Adipocyte (in vitro differentiated cells): ENCODE measurements at regions not wholly inside any gene's neighbourhood (a gene's known extent, or its start where the extent isn't known, plus 50 kb on each side); places are given as distances from the start of the nearest gene placed in this dataset.
"Not testable (repeated sequence)": the region's sequence is repeated elsewhere in the genome, so short reads cannot be mapped to it uniquely, and the experiment has no call there.

ENCODE experiments used
- DNase-seq: peaks from one replicate; pipeline ENCODE4 v3.0.0-alpha.2; 2015; ENCODE audit warnings: low read depth
- H3K27me3 ChIP-seq: replicated peaks from 2 replicates; pipeline ENCODE4 v1.7.0; 2013; ENCODE audit warnings: mild to moderate bottlenecking, low read length, moderate library complexity; ENCODE audit not compliant: control insufficient read depth, insufficient read depth
- H3K36me3 ChIP-seq: 2 replicates; pipeline ENCODE4 v1.7.0; 2013; ENCODE audit warnings: low read length, mild to moderate bottlenecking, moderate library complexity; ENCODE audit not compliant: control insufficient read depth, insufficient read depth, severe bottlenecking
- H3K4me1 ChIP-seq: 2 replicates; pipeline ENCODE4 v1.7.0; 2013; ENCODE audit warnings: mild to moderate bottlenecking, low read length, moderate library complexity; ENCODE audit not compliant: control insufficient read depth, insufficient read depth
- H3K4me3 ChIP-seq: 2 replicates; pipeline ENCODE4 v1.7.0; 2013; ENCODE audit warnings: mild to moderate bottlenecking, low read length, moderate library complexity
- H3K9ac ChIP-seq: 2 replicates; pipeline ENCODE4 v1.7.0; 2013; ENCODE audit warnings: mild to moderate bottlenecking, low read length, moderate library complexity
- H3K9me3 ChIP-seq: 2 replicates; pipeline ENCODE4 v1.7.0; 2013; ENCODE audit warnings: mild to moderate bottlenecking, low read length, moderate library complexity; ENCODE audit not compliant: control insufficient read depth

DNA sequence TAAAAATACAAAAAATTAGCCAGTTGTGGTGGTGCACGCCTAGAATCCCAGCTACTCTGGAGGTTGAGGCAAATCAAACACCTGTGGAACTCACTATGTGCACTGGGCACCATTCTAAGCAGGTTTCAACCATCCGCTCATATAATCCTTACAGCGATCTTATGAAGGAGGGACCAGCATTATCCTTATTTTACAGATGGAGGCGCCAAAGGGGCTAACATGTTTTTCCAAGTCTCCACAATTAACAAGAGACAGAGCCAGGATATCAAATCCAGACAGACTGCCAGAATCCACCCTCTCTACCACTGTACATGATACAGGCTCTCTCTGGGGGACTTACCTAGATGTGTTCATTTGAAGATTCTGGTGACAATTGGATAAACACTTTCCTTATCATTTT, 479.0 kb downstream of the XYLT1 start:
- Histone ChIP-seq H3K36me3 (no peaks in the 10 kb centered on the region), H3K4me1 (no peaks in the 10 kb centered on the region), H3K9me3 (no peaks in the 10 kb centered on the region), H3K4me3 (no peak overlapping the region), H3K27me3 (peaks cover 12% of the 10 kb centered on the region), H3K9ac (no peak overlapping the region)
- DNase-seq = no peak

DNA sequence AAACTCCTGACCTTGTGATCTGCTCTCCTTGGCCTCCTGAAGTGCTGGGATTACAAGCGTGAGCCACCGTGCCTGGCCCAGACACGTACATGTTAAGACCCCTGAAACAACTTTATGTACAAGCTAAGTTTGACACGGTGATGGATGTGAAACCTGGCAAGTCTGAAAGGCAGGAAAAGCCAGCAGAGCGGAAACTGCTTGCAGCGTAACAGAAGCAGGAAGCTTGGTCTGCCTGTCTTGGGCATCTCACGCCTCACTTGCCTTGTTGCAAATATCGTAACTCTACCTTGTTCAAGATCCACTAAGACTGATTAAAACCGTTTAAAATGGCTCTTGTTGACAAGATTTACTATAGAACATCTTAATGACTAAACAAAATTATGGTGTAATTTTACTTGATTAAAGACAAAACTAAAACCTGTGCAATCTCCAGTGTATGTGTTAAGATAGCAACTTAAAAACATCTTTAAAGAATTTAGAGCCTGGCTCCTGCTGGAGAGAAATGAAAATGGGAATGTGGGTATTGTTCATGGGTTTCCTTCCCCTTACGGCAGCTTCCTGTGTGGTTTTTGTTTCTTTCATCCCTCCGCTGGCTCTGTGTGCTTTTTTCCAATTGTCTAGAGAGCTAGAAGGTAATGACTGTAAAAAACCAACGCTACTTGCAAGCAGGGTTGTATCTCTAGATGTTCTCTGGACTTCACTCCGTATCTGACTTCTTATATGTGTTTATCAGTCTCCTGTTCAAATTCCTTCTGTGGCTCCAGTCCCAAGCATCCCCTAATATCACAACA, 477.6 kb downstream of the XYLT1 start:
- Histone ChIP-seq H3K4me3 (no peak overlapping the region), H3K27me3 (peaks cover 12% of the 10 kb centered on the region), H3K9me3 (no peaks in the 10 kb centered on the region), H3K4me1 (no peaks in the 10 kb centered on the region), H3K36me3 (no peaks in the 10 kb centered on the region), H3K9ac (no peak overlapping the region)
- no peak for DNase-seq

DNA sequence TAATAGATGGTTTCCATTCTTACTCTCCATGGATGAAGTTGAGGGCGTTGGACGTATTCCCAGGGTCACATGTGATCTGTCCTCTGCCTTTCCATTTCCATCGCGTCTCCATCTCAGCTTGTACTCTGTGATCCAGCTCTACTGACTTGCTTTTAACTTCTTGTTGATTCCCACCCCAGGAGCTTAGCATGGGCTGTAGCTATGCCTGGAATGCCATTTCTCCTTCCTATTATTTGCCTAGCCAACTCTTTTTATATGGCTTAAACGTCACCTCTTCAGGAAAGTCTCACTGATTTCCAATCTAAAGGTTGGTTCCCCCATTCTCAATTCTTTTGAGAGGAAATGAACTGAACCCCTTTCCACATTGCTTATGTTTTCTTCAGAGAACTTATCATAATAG, 475.9 kb downstream of the XYLT1 start:
- H3K9ac ChIP-seq = no peak overlapping the region
- no peaks in the 10 kb centered on the region for H3K4me1 ChIP-seq
- H3K36me3 ChIP-seq = no peaks in the 10 kb centered on the region
- peaks cover 12% of the 10 kb centered on the region for H3K27me3 ChIP-seq
- H3K4me3 ChIP-seq = no peak overlapping the region
- no peak for DNase-seq
- no peaks in the 10 kb centered on the region for H3K9me3 ChIP-seq

GRCh38 chr16:16996827-16997226, 473.9 kb downstream of the XYLT1 start:
- DNase-seq = no peak

GRCh38 chr16:16997349-16997748, 473.4 kb downstream of the XYLT1 start:
- H3K4me1 ChIP-seq = no peaks in the 10 kb centered on the region
- peaks cover 6% of the 10 kb centered on the region for H3K27me3 ChIP-seq
- no peaks in the 10 kb centered on the region for H3K9me3 ChIP-seq
- no peaks in the 10 kb centered on the region for H3K36me3 ChIP-seq
- H3K4me3 ChIP-seq = no peak overlapping the region
- no peak for DNase-seq
- H3K9ac ChIP-seq = no peak overlapping the region

More at GRCh38 chr16:16996827-16997226, 473.9 kb downstream of the XYLT1 start:
- Histone ChIP-seq H3K36me3 (no peaks in the 10 kb centered on the region), H3K4me1 (no peaks in the 10 kb centered on the region), H3K9ac (no peak overlapping the region), H3K27me3 (peaks cover 10% of the 10 kb centered on the region), H3K4me3 (no peak overlapping the region), H3K9me3 (no peaks in the 10 kb centered on the region)

GRCh38 chr16:17001471-17001870, 469.3 kb downstream of the XYLT1 start:
- H3K4me3 ChIP-seq = no peak overlapping the region

DNA sequence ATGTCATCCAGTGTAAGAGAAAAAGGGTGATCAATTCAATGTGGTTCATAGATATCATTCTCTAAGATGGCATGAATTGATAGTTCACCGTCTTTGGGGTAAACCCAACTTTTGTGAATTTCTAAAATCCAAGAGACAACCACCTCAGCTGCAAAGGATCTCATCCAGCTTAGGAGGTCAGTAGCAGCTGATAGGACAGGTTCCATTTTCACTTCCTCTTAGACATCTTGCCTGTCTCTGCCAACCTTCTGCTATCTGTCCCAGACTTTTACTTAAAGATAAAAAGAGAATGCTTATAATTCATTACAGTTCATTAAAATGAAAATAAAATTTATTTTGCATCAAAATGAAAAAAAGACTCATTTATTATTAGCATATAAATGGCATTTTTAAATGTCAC, 468.2 kb downstream of the XYLT1 start:
- Histone ChIP-seq H3K4me3 (no peak overlapping the region), H3K4me1 (no peaks in the 10 kb centered on the region), H3K27me3 (no peaks in the 10 kb centered on the region), H3K9ac (no peak overlapping the region), H3K36me3 (no peaks in the 10 kb centered on the region), H3K9me3 (no peaks in the 10 kb centered on the region)
- DNase-seq = no peak

More at GRCh38 chr16:17001471-17001870, 469.3 kb downstream of the XYLT1 start:
- H3K36me3 ChIP-seq = no peaks in the 10 kb centered on the region
- DNase-seq = no peak
- no peak overlapping the region for H3K9ac ChIP-seq
- no peaks in the 10 kb centered on the region for H3K27me3 ChIP-seq
- H3K4me1 ChIP-seq = no peaks in the 10 kb centered on the region
- H3K9me3 ChIP-seq = no peaks in the 10 kb centered on the region

DNA sequence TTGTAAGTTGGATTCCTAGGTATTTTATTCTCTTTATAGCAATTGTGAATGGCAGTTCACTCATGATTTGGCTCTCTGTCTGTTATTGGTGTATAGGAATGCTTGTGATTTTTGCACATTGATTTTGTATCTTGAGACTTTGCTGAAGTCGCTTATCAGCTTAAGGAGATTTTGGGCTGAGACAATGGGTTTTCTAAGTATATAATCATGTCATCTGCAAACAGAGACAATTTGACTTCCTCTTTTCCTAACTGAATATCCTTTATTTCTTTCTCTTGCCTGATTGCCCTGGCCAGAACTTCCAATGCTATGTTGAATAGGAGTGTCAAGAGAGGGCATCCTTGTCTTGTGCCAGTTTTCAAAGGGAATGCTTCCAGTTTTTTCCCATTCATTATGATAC, 464.8 kb downstream of the XYLT1 start:
- not testable (repeated sequence) for H3K36me3 ChIP-seq, H3K4me3 ChIP-seq, H3K4me1 ChIP-seq

DNA sequence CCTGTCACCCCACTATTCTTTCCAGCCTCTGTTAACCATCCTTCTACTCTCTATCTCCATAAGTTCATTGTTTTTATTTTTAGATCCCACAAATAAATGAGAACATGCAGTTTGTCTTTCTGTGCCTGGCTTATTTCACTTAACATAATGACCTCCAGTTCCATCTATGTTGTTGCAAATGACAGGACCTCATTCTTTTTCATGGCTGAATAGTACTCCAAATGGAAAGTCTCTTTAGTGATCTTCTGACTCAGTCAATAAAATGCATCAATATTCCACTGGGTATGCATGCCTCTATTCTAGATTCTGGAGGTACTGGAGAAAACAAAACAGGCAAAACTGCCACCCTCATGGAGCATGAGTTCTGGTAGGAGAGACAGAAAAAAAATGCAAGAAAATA, 459.0 kb downstream of the XYLT1 start:
- no peak overlapping the region for H3K9ac ChIP-seq
- DNase-seq = no peak
- H3K4me1 ChIP-seq = peaks cover 3% of the 10 kb centered on the region
- H3K36me3 ChIP-seq = no peaks in the 10 kb centered on the region
- peaks cover 5% of the 10 kb centered on the region for H3K27me3 ChIP-seq
- no peak overlapping the region for H3K4me3 ChIP-seq
- H3K9me3 ChIP-seq = no peaks in the 10 kb centered on the region

More for the DNA sequence above, 464.8 kb downstream of the XYLT1 start:
- not testable (repeated sequence) for H3K9ac ChIP-seq, H3K9me3 ChIP-seq, H3K27me3 ChIP-seq, DNase-seq

DNA sequence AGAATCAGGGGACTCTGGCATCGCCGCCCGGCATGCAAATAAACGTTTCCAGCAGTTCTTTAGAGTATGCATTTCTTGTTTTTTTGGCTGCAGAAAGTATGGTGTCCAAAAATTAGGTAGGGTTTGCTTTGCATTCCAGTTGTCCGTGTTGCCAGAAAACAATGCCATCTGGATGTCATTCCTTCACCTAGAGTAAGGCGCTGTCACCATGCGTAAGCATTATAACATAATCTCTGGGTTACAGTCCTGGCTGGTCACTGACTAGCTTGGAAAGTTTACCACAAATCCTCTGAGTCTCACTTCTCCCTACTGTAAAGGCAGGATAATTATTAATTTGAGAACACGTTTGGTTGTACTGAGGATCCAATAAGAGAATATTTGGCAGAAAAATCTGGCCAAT, 457.7 kb downstream of the XYLT1 start:
- no peak overlapping the region for H3K9ac ChIP-seq
- DNase-seq = no peak
- H3K27me3 ChIP-seq = peaks cover 5% of the 10 kb centered on the region
- no peak overlapping the region for H3K4me3 ChIP-seq
- H3K4me1 ChIP-seq = peaks cover 3% of the 10 kb centered on the region
- H3K9me3 ChIP-seq = peaks cover 7% of the 10 kb centered on the region
- H3K36me3 ChIP-seq = no peaks in the 10 kb centered on the region

- H3K9ac ChIP-seq = no peak overlapping the region
- no peak for DNase-seq
- H3K4me3 ChIP-seq = no peak overlapping the region
- peaks cover 5% of the 10 kb centered on the region for H3K27me3 ChIP-seq
- peaks cover 7% of the 10 kb centered on the region for H3K9me3 ChIP-seq
- H3K4me1 ChIP-seq = peaks cover 3% of the 10 kb centered on the region
- H3K36me3 ChIP-seq = no peaks in the 10 kb centered on the region
Observed at GRCh38 chr16:17014484-17015121, 456.2 kb downstream of the XYLT1 start.
